Fibroblast of villous mesenchyme (primary cell): ENCODE measurements at regions not wholly inside any gene's neighbourhood (a gene's known extent, or its start where the extent isn't known, plus 50 kb on each side); places are given as distances from the start of the nearest gene placed in this dataset.

Source experiments
- DNase-seq: peaks from one replicate; pipeline ENCODE4 v3.0.0-alpha.2; 2010; ENCODE audit warnings: low read depth
- H3K4me3 ChIP-seq: 2 replicates; pipeline ENCODE4 v1.5.1; 2011; ENCODE audit warnings: low read depth, mild to moderate bottlenecking, low read length
- CTCF ChIP-seq: IDR thresholded peaks from 2 replicates; pipeline ENCODE4 v1.5.1; 2012; ENCODE audit warnings: low read depth, mild to moderate bottlenecking, low read length; ENCODE audit not compliant: insufficient read depth

- no peak overlapping the region for H3K4me3 ChIP-seq
- no peak for TF ChIP-seq CTCF
- DNase-seq = no peak
Measured at GRCh38 chr10:120746001-120746777, 105.0 kb upstream of the WDR11 start.

DNA sequence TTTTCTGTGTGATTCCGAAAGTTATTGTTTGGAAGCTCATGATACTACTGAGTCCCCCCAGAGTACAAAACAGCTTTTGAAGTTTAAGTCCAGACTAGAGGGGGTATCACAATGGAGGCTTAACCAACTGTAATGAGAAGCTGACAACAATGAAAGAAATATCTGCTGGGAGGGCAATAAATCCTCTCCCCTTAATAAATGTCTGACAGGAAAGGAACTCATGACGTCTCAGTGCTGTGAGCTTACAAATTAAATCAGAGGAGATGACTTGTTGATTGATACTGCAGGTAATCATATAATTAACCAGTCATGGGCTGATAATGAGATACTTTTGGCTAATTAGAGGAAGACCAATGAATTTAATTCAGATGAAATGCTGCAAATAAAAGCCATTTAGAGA is 102.6 kb upstream of the WDR11 start:
- TF ChIP-seq CTCF = no peak
- DNase-seq = no peak
- H3K4me3 ChIP-seq = no peak overlapping the region

GRCh38 chr10:120749072-120749471 is 102.1 kb upstream of the WDR11 start:
- TF ChIP-seq CTCF = no peak
- H3K4me3 ChIP-seq = no peak overlapping the region
- no peak for DNase-seq

- no peak overlapping the region for H3K4me3 ChIP-seq
- DNase-seq = no peak
- TF ChIP-seq CTCF = no peak
Measured at GRCh38 chr10:120749856-120750566, 101.2 kb upstream of the WDR11 start.

- DNase-seq = no peak
- no peak overlapping the region for H3K4me3 ChIP-seq
- TF ChIP-seq CTCF = no peak
Measured at GRCh38 chr10:120755771-120756170, 95.4 kb upstream of the WDR11 start.

- no peak for TF ChIP-seq CTCF
- no peak overlapping the region for H3K4me3 ChIP-seq
- no peak for DNase-seq
Measured at GRCh38 chr10:120760253-120760652, 90.9 kb upstream of the WDR11 start.
